Muscle layer of colon (tissue), 2 donors: ENCODE measurements at regions not wholly inside any gene's neighbourhood (a gene's known extent, or its start where the extent isn't known, plus 50 kb on each side); places are given as distances from the start of the nearest gene placed in this dataset.

Experiments
- H3K27ac ChIP-seq: one replicate; pipeline ENCODE4 v1.7.0; 2013; ENCODE audit warnings: low read depth, mild to moderate bottlenecking, low read length, moderate library complexity
- H3K27me3 ChIP-seq, 2 donors: one replicate each; pipeline ENCODE4 v1.7.0; 2013; ENCODE audit warnings: low read length in 2 of 2, mild to moderate bottlenecking in 2 of 2; ENCODE audit not compliant: insufficient read depth in 2 of 2, control insufficient read depth in 1 of 2
- H3K36me3 ChIP-seq: one replicate; pipeline ENCODE4 v1.7.0; 2013; ENCODE audit warnings: mild to moderate bottlenecking, low read length; ENCODE audit not compliant: insufficient read depth
- H3K4me1 ChIP-seq: one replicate; pipeline ENCODE4 v1.7.0; 2013; ENCODE audit warnings: mild to moderate bottlenecking, low read length; ENCODE audit not compliant: insufficient read depth
- H3K4me3 ChIP-seq, 2 donors: one replicate each; pipeline ENCODE4 v1.7.0; 2013; ENCODE audit warnings: low read length in 2 of 2, low read depth in 1 of 2, mild to moderate bottlenecking in 1 of 2, moderate library complexity in 1 of 2
- H3K9ac ChIP-seq: one replicate; pipeline ENCODE4 v1.7.0; 2013; ENCODE audit warnings: low read length
- H3K9me3 ChIP-seq: one replicate; pipeline ENCODE4 v1.7.0; 2013; ENCODE audit warnings: mild to moderate bottlenecking, low read length
- donor health status: abdominal sarcoma.
- donor health status: Adenocarcinoma of cecum.

- no peak overlapping the region for H3K4me3 ChIP-seq
- H3K27me3 ChIP-seq: no peaks in the 10 kb centered on the region
Observed at GRCh38 chr6:147841547-147842148, 333.2 kb downstream of the SAMD5 start.

GRCh38 chr6:147849401-147850330 lies 341.2 kb downstream of the SAMD5 start:
- Histone ChIP-seq H3K4me1 (no peaks in the 10 kb centered on the region), H3K4me3 (no peak overlapping the region), H3K27me3 (no peaks in the 10 kb centered on the region), H3K36me3 (no peaks in the 10 kb centered on the region), H3K9ac (no peak overlapping the region), H3K27ac (no peak overlapping the region), H3K9me3 (no peaks in the 10 kb centered on the region)

More at GRCh38 chr6:147841547-147842148, 333.2 kb downstream of the SAMD5 start:
- Histone ChIP-seq H3K27ac (no peak overlapping the region), H3K4me1 (peaks cover 3% of the 10 kb centered on the region), H3K9ac (no peak overlapping the region), H3K9me3 (no peaks in the 10 kb centered on the region), H3K36me3 (no peaks in the 10 kb centered on the region)

GRCh38 chr6:147852772-147853171 lies 344.3 kb downstream of the SAMD5 start:
- no peak overlapping the region for H3K9ac ChIP-seq

GRCh38 chr6:147853574-147853973 lies 345.1 kb downstream of the SAMD5 start:
- H3K27ac ChIP-seq: no peak overlapping the region
- H3K27me3 ChIP-seq: no peaks in the 10 kb centered on the region

More at GRCh38 chr6:147852772-147853171, 344.3 kb downstream of the SAMD5 start:
- no peaks in the 10 kb centered on the region for H3K9me3 ChIP-seq
- H3K27me3 ChIP-seq: no peaks in the 10 kb centered on the region
- no peak overlapping the region for H3K4me3 ChIP-seq
- H3K4me1 ChIP-seq: no peaks in the 10 kb centered on the region
- no peaks in the 10 kb centered on the region for H3K36me3 ChIP-seq
- no peak overlapping the region for H3K27ac ChIP-seq

GRCh38 chr6:147855803-147856482 lies 347.5 kb downstream of the SAMD5 start:
- H3K9me3 ChIP-seq: no peaks in the 10 kb centered on the region
- H3K4me3 ChIP-seq: no peak overlapping the region
- H3K36me3 ChIP-seq: no peaks in the 10 kb centered on the region
- H3K9ac ChIP-seq: no peak overlapping the region
- H3K27me3 ChIP-seq: no peaks in the 10 kb centered on the region
- no peak overlapping the region for H3K27ac ChIP-seq
- no peaks in the 10 kb centered on the region for H3K4me1 ChIP-seq

More at GRCh38 chr6:147853574-147853973, 345.1 kb downstream of the SAMD5 start:
- Histone ChIP-seq H3K4me1 (no peaks in the 10 kb centered on the region), H3K4me3 (no peak overlapping the region), H3K36me3 (no peaks in the 10 kb centered on the region), H3K9me3 (no peaks in the 10 kb centered on the region), H3K9ac (no peak overlapping the region)

GRCh38 chr6:147856687-147857086 lies 348.2 kb downstream of the SAMD5 start:
- H3K4me1 ChIP-seq: no peaks in the 10 kb centered on the region
- H3K27me3 ChIP-seq: no peaks in the 10 kb centered on the region
- H3K36me3 ChIP-seq: no peaks in the 10 kb centered on the region
- H3K27ac ChIP-seq: no peak overlapping the region
- no peaks in the 10 kb centered on the region for H3K9me3 ChIP-seq
- H3K9ac ChIP-seq: no peak overlapping the region
- no peak overlapping the region for H3K4me3 ChIP-seq

- Histone ChIP-seq H3K27ac (no peak overlapping the region), H3K9ac (no peak overlapping the region), H3K27me3 (no peaks in the 10 kb centered on the region), H3K36me3 (no peaks in the 10 kb centered on the region), H3K4me1 (no peaks in the 10 kb centered on the region), H3K9me3 (no peaks in the 10 kb centered on the region), H3K4me3 (no peak overlapping the region)
Observed at GRCh38 chr6:147858421-147858820, 349.9 kb downstream of the SAMD5 start.

- Histone ChIP-seq H3K4me1 (no peaks in the 10 kb centered on the region), H3K9ac (no peak overlapping the region), H3K27ac (no peak overlapping the region), H3K27me3 (no peaks in the 10 kb centered on the region), H3K4me3 (no peak overlapping the region), H3K9me3 (no peaks in the 10 kb centered on the region), H3K36me3 (no peaks in the 10 kb centered on the region)
Observed at GRCh38 chr6:147859071-147859470, 350.6 kb downstream of the SAMD5 start.

GRCh38 chr6:147861696-147862095 lies 353.2 kb downstream of the SAMD5 start:
- no peak overlapping the region for H3K4me3 ChIP-seq
- no peak overlapping the region for H3K27ac ChIP-seq
- no peaks in the 10 kb centered on the region for H3K4me1 ChIP-seq
- no peak overlapping the region for H3K9ac ChIP-seq
- no peaks in the 10 kb centered on the region for H3K27me3 ChIP-seq
- H3K9me3 ChIP-seq: no peaks in the 10 kb centered on the region
- no peaks in the 10 kb centered on the region for H3K36me3 ChIP-seq

GRCh38 chr6:147867433-147868226 lies 359.1 kb downstream of the SAMD5 start:
- Histone ChIP-seq H3K27ac (no peak overlapping the region), H3K9me3 (no peaks in the 10 kb centered on the region), H3K9ac (no peak overlapping the region), H3K4me3 (no peak overlapping the region), H3K27me3 (no peaks in the 10 kb centered on the region), H3K36me3 (no peaks in the 10 kb centered on the region), H3K4me1 (no peaks in the 10 kb centered on the region)
